ENCODE measurements at regions not wholly inside any gene's neighbourhood (a gene's known extent, or its start where the extent isn't known, plus 50 kb on each side); places are given as distances from the start of the nearest gene placed in this dataset.

DNA sequence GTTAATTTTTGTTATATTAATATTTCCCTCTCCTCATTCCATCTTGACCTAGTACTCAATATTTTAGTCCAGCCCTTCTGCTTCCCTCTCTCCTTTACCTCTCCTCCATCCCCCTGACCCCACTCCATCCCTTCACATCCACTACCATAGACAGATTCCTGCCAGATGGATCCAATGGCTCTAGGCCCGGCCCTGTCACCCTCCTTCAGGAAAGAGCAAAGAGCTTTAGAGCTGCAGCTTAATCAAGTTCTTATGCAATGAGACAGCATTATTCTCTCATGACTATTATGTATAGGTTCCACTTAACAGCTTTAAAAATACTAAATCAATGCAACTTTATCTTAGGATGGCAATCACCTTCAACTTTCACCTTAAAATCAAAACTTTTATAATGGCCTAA, 200.7 kb upstream of the TTC14 start:
- Histone ChIP-seq H3K4ac (ENCODE audit: low read depth, low read length) (no peak overlapping the region), H2AFZ (ENCODE audit: insufficient read depth, low read length, poor library complexity) (no peak overlapping the region), H4K91ac (ENCODE audit: low read depth, low read length) (no peak overlapping the region), H3K4me3 (ENCODE audit: low read depth, low read length) (no peak overlapping the region), H3K36me3 (ENCODE audit: control insufficient read depth in 1 of 2, insufficient read depth in 2 of 2, low read length in 2 of 2) (no peaks in the 10 kb centered on the region), H3K23ac (ENCODE audit: low read length) (no peak overlapping the region), H4K12ac (ENCODE audit: low read depth, low read length) (no peak overlapping the region), H4K8ac (ENCODE audit: low read depth, low read length) (no peak overlapping the region), H3K79me2 (ENCODE audit: control insufficient read depth, insufficient read depth, low read length, poor library complexity) (no peaks in the 10 kb centered on the region), H3K79me1 (ENCODE audit: low read length) (no peaks in the 10 kb centered on the region), H2BK120ac (ENCODE audit: insufficient read depth, low read length, poor library complexity) (no peak overlapping the region), H3K14ac (ENCODE audit: low read length) (no peak overlapping the region), H3K4me2 (ENCODE audit: low read length) (no peak overlapping the region), H2BK12ac (ENCODE audit: low read length) (no peak overlapping the region), H3K4me1 (ENCODE audit: control insufficient read depth in 1 of 2, insufficient read depth in 2 of 2, low read length in 2 of 2) (no peaks in the 10 kb centered on the region), H3K9me3 (ENCODE audit: insufficient read depth, low read depth, low read length) (no peaks in the 10 kb centered on the region), H3K27ac (ENCODE audit: low read depth, low read length) (no peak overlapping the region), H3K9ac (ENCODE audit: low read length) (no peak overlapping the region), H3K18ac (ENCODE audit: low read length) (no peak overlapping the region), H2BK5ac (ENCODE audit: low read depth, low read length, poor library complexity) (no peak overlapping the region), H3K27me3 (ENCODE audit: insufficient read depth, low read length) (no peaks in the 10 kb centered on the region), H2AK5ac (ENCODE audit: low read length) (no peak overlapping the region)
- no CpG with 5 or more reads among the region's 1 CpG for WGBS (ENCODE audit: extremely low coverage, insufficient coverage, insufficient read length)
- DNase-seq, result no peak

DNA sequence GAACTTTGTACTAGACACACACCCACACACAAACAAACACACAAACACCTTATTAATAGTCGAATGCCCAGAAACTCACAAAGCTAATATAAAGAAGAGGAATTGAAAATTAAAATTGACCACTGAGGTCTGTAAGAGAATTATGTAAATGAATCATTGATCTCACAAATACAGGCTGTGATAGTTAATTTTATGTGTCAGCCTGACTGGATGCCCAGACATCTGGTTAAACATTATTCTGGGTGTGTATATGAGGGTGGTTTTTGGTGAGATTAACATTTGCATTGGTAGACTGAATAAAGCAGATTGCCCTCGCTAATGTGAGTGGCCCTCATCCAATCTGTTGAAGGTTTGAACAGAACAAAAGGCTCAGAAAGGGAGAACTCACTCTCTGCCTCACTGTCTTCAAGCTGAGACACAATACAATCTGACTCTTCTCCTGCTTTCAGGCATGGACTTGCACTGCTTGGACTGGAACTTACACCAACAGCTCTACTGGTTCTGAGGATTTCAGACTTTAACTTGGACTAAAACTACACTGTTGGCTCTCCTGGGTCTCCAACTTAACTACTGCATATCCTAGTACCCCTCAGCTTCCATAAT, 199.4 kb upstream of the TTC14 start:
- no peaks in the 10 kb centered on the region for H3K27me3 ChIP-seq (ENCODE audit: insufficient read depth, low read length)
- WGBS (ENCODE audit: extremely low coverage, insufficient coverage, insufficient read length), result no CpG with 5 or more reads among the region's 2 CpGs
- no peak overlapping the region for H2BK120ac ChIP-seq (ENCODE audit: insufficient read depth, low read length, poor library complexity)
- H3K79me2 ChIP-seq (ENCODE audit: control insufficient read depth, insufficient read depth, low read length, poor library complexity), result no peaks in the 10 kb centered on the region
- DNase-seq, result no peak
- H3K4me1 ChIP-seq (ENCODE audit: control insufficient read depth in 1 of 2, insufficient read depth in 2 of 2, low read length in 2 of 2), result no peaks in the 10 kb centered on the region
- H2BK5ac ChIP-seq (ENCODE audit: low read depth, low read length, poor library complexity), result no peak overlapping the region
- H4K12ac ChIP-seq (ENCODE audit: low read depth, low read length), result no peak overlapping the region
- H3K14ac ChIP-seq (ENCODE audit: low read length), result no peak overlapping the region
- no peak overlapping the region for H3K18ac ChIP-seq (ENCODE audit: low read length)
- no peak overlapping the region for H4K8ac ChIP-seq (ENCODE audit: low read depth, low read length)
- no peak overlapping the region for H3K4ac ChIP-seq (ENCODE audit: low read depth, low read length)
- H3K36me3 ChIP-seq (ENCODE audit: control insufficient read depth in 1 of 2, insufficient read depth in 2 of 2, low read length in 2 of 2), result no peaks in the 10 kb centered on the region
- H3K4me3 ChIP-seq (ENCODE audit: low read depth, low read length), result no peak overlapping the region
- H3K9me3 ChIP-seq (ENCODE audit: insufficient read depth, low read depth, low read length), result no peaks in the 10 kb centered on the region
- no peak overlapping the region for H3K23ac ChIP-seq (ENCODE audit: low read length)
- no peak overlapping the region for H2AK5ac ChIP-seq (ENCODE audit: low read length)
- no peak overlapping the region for H4K91ac ChIP-seq (ENCODE audit: low read depth, low read length)
- H3K79me1 ChIP-seq (ENCODE audit: low read length), result no peaks in the 10 kb centered on the region
- no peak overlapping the region for H2AFZ ChIP-seq (ENCODE audit: insufficient read depth, low read length, poor library complexity)
- no peak overlapping the region for H3K4me2 ChIP-seq (ENCODE audit: low read length)
- no peak overlapping the region for H3K27ac ChIP-seq (ENCODE audit: low read depth, low read length)
- H3K9ac ChIP-seq (ENCODE audit: low read length), result no peak overlapping the region
- H2BK12ac ChIP-seq (ENCODE audit: low read length), result no peak overlapping the region

DNA sequence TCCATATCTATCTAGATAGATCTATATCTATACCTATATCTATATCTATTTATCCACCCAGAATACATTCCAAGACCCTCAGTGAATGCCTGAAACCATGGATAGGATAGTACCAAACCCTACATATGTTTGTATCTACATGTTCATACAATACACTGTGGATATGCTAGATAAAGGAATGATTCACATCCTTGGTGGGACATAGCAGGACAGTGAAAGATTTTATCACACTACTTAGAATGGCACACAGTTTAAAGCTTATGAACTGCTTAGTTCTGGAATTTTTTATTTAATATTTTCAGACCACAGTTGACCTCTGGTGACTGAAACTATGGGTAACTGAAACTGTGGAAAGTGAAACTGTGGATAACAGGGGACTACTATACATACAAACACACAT, 198.8 kb upstream of the TTC14 start:
- Histone ChIP-seq H2AFZ (ENCODE audit: insufficient read depth, low read length, poor library complexity) (no peak overlapping the region), H3K79me2 (ENCODE audit: control insufficient read depth, insufficient read depth, low read length, poor library complexity) (no peaks in the 10 kb centered on the region), H2BK5ac (ENCODE audit: low read depth, low read length, poor library complexity) (no peak overlapping the region), H3K4me2 (ENCODE audit: low read length) (no peak overlapping the region), H3K14ac (ENCODE audit: low read length) (no peak overlapping the region), H3K23ac (ENCODE audit: low read length) (no peak overlapping the region), H3K4me1 (ENCODE audit: control insufficient read depth in 1 of 2, insufficient read depth in 2 of 2, low read length in 2 of 2) (no peaks in the 10 kb centered on the region), H3K18ac (ENCODE audit: low read length) (no peak overlapping the region), H4K91ac (ENCODE audit: low read depth, low read length) (no peak overlapping the region), H4K12ac (ENCODE audit: low read depth, low read length) (no peak overlapping the region), H2AK5ac (ENCODE audit: low read length) (no peak overlapping the region), H3K4ac (ENCODE audit: low read depth, low read length) (no peak overlapping the region), H3K4me3 (ENCODE audit: low read depth, low read length) (no peak overlapping the region), H3K79me1 (ENCODE audit: low read length) (no peaks in the 10 kb centered on the region), H3K27me3 (ENCODE audit: insufficient read depth, low read length) (no peaks in the 10 kb centered on the region), H3K9me3 (ENCODE audit: insufficient read depth, low read depth, low read length) (no peaks in the 10 kb centered on the region), H3K36me3 (ENCODE audit: control insufficient read depth in 1 of 2, insufficient read depth in 2 of 2, low read length in 2 of 2) (no peaks in the 10 kb centered on the region), H2BK12ac (ENCODE audit: low read length) (no peak overlapping the region), H3K9ac (ENCODE audit: low read length) (no peak overlapping the region), H2BK120ac (ENCODE audit: insufficient read depth, low read length, poor library complexity) (no peak overlapping the region), H3K27ac (ENCODE audit: low read depth, low read length) (no peak overlapping the region), H4K8ac (ENCODE audit: low read depth, low read length) (no peak overlapping the region)
- DNase-seq, result no peak

DNA sequence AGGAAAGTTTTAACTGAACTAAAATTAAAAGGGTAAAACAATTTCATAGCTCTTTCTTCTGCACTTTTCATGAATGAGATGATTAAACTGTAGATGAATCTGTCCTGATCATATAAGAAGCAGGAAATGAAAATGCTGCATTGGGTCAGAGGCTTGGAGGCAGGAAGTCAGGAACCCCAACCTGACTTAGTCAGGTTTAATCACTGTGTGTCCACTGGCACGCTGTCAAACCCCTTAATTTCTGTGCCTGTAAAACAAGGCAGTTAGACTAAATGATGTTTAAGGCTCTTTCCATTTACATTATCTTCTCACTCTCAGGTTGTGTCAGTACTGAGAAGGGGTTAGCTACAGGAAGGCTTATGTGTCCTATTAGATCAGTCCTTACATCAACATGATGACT, 193.3 kb upstream of the TTC14 start:
- H3K4me2 ChIP-seq (ENCODE audit: low read length), result no peak overlapping the region
- H3K23ac ChIP-seq (ENCODE audit: low read length), result no peak overlapping the region
- no peak overlapping the region for H3K4ac ChIP-seq (ENCODE audit: low read depth, low read length)
- no peak overlapping the region for H2BK12ac ChIP-seq (ENCODE audit: low read length)
- H2BK5ac ChIP-seq (ENCODE audit: low read depth, low read length, poor library complexity), result no peak overlapping the region
- H3K4me1 ChIP-seq (ENCODE audit: control insufficient read depth in 1 of 2, insufficient read depth in 2 of 2, low read length in 2 of 2), result no peaks in the 10 kb centered on the region
- H4K12ac ChIP-seq (ENCODE audit: low read depth, low read length), result no peak overlapping the region
- no peak overlapping the region for H3K9ac ChIP-seq (ENCODE audit: low read length)
- no peaks in the 10 kb centered on the region for H3K27me3 ChIP-seq (ENCODE audit: insufficient read depth, low read length)
- H3K4me3 ChIP-seq (ENCODE audit: low read depth, low read length), result no peak overlapping the region
- H2AFZ ChIP-seq (ENCODE audit: insufficient read depth, low read length, poor library complexity), result no peak overlapping the region
- no peak overlapping the region for H4K91ac ChIP-seq (ENCODE audit: low read depth, low read length)
- no CpG with 5 or more reads among the region's 1 CpG for WGBS (ENCODE audit: extremely low coverage, insufficient coverage, insufficient read length)
- no peaks in the 10 kb centered on the region for H3K9me3 ChIP-seq (ENCODE audit: insufficient read depth, low read depth, low read length)
- no peaks in the 10 kb centered on the region for H3K79me1 ChIP-seq (ENCODE audit: low read length)
- no peak overlapping the region for H3K27ac ChIP-seq (ENCODE audit: low read depth, low read length)
- DNase-seq, result no peak
- no peaks in the 10 kb centered on the region for H3K36me3 ChIP-seq (ENCODE audit: control insufficient read depth in 1 of 2, insufficient read depth in 2 of 2, low read length in 2 of 2)
- H2BK120ac ChIP-seq (ENCODE audit: insufficient read depth, low read length, poor library complexity), result no peak overlapping the region
- no peak overlapping the region for H2AK5ac ChIP-seq (ENCODE audit: low read length)
- no peak overlapping the region for H4K8ac ChIP-seq (ENCODE audit: low read depth, low read length)
- no peak overlapping the region for H3K14ac ChIP-seq (ENCODE audit: low read length)
- H3K18ac ChIP-seq (ENCODE audit: low read length), result no peak overlapping the region
- H3K79me2 ChIP-seq (ENCODE audit: control insufficient read depth, insufficient read depth, low read length, poor library complexity), result no peaks in the 10 kb centered on the region

Data from trophoblast cell (in vitro differentiated cells and primary cell).